Pancreas (tissue), 10 donors: ENCODE measurements at regions not wholly inside any gene's neighbourhood (a gene's known extent, or its start where the extent isn't known, plus 50 kb on each side); places are given as distances from the start of the nearest gene placed in this dataset.
A peak's percentile ranks its signal among the peaks of the same experiment; 100 is the strongest.

Source experiments
- ATAC-seq, 4 donors: fragments of 200-7000 bp; cut with Tn5 transposase; one replicate each; pipeline versions ENCODE4 v1.8.0 to v1.9.1; 2020; ENCODE audit warnings: mild to moderate bottlenecking in 4 of 4, moderate library complexity in 4 of 4
- DNase-seq, 6 donors: peaks; one replicate each; pipeline ENCODE4 v3.0.0-alpha.2; 2020
- FAIRE-seq: peaks from 2 replicates; lab custom pipeline; 2012; peaks lifted over from hg19 to GRCh38; lab: Jason Lieb, UNC
- H3K27ac ChIP-seq, 4 donors: fragments of 200-600 bp; sonication (generic); 1 replicate in 3 of 4; 2 replicates in 1 of 4; pipeline versions ENCODE4 v1.5.0 to v1.8.0; 2020
- H3K27me3 ChIP-seq, 4 donors: fragments of 200-600 bp; one replicate each; pipeline ENCODE4 v1.8.0; 2021
- H3K36me3 ChIP-seq, 3 donors: fragments of 200-600 bp; sonication (generic) in 1 of 3; one replicate each; pipeline versions ENCODE4 v1.5.0 to v1.8.0; 2020 to 2021
- H3K4me1 ChIP-seq, 3 donors: fragments of 200-600 bp; one replicate each; pipeline ENCODE4 v1.8.0; 2021
- H3K4me3 ChIP-seq, 4 donors: fragments of 200-600 bp; sonication (generic) in 2 of 4; one replicate each; pipeline versions ENCODE4 v1.5.0 to v1.8.0; 2020 to 2021
- H3K9me3 ChIP-seq, 4 donors: fragments of 200-600 bp; one replicate each; pipeline ENCODE4 v1.8.0; 2021
- CTCF ChIP-seq, 4 donors: fragments of 200-600 bp; sonication (generic) in 3 of 4; IDR thresholded peaks; one replicate each; pipeline versions ENCODE4 v1.5.0 to v1.8.0; 2021; ENCODE audit warnings: antibody characterized with exemption in 4 of 4
- WGBS, 2 donors: extraction: QIAGEN DNeasy Blood & Tissue Kit; methylation state at CpG; one replicate each; pipeline ENCODE4 v1.1.7; 2013; 5-methylcytosine and 5-hydroxymethylcytosine counted together
- intact Hi-C, 3 donors: fragments of 100-400 bp; cut with DNase I; formaldehyde crosslinking; loops; one replicate each; pipeline versions ENCODE4 v1.11.1 to v1.14.2; 2022
- donor health status: healthy with polysubstance abuse.
- donor health status: DM: no; HTN: no; CAD: no; lungs with moderate emphysema.
- donor health status: DM: no; HTN: no; CAD: no.
- donor health status: control.
- donor health status: control.
- donor health status: Bipolar disorder and iron deficiency.
- donor health status: DM: yes; HTN: yes; CAD: no.
- donor health status: DM: no; HTN: no; CAD: no.
- donor health status: DM: no; HTN: no; CAD: no.
- donor health status: DM: yes; HTN: yes; CAD: no.

- no peaks in the 10 kb centered on the region for H3K9me3 ChIP-seq
- no peaks in the 10 kb centered on the region for H3K27me3 ChIP-seq
- H3K4me3 ChIP-seq = no peak overlapping the region
- TF ChIP-seq CTCF (IDR thresholded peaks at IDR 0.05) = no peak
- no peaks in the 10 kb centered on the region for H3K4me1 ChIP-seq
- DNase-seq (no peak), FAIRE-seq (no peak), ATAC-seq (no peak)
- H3K36me3 ChIP-seq = no peaks in the 10 kb centered on the region
- WGBS, 2 donors = 81 to 86% methylated on average over 3 of the region's 3 CpGs
- H3K27ac ChIP-seq = no peak overlapping the region
- intact Hi-C loops = no loop called here
Measured at GRCh38 chr2:163351143-163351542, 384.7 kb downstream of the FIGN start.

- no peak for FAIRE-seq
- Histone ChIP-seq H3K36me3 (no peaks in the 10 kb centered on the region), H3K4me1 (no peaks in the 10 kb centered on the region), H3K9me3 (no peaks in the 10 kb centered on the region), H3K4me3 (peak overlapping the region in 1 of 4 donors; percentile 32), H3K27me3 (no peaks in the 10 kb centered on the region), H3K27ac (no peak overlapping the region)
- DNase-seq = no peak
- intact Hi-C loops = no loop called here
- ATAC-seq = peak; percentile 25 to 65 (median 48)
- no peak for TF ChIP-seq CTCF (IDR thresholded peaks at IDR 0.05)
- 68 to 72% methylated on average over 8 of the region's 8 CpGs for WGBS, 2 donors
Measured at GRCh38 chr2:163348857-163349380, 386.9 kb downstream of the FIGN start.

- Histone ChIP-seq H3K4me3 (peak overlapping the region in 2 of 4 donors; percentile 22 to 32), H3K4me1 (no peaks in the 10 kb centered on the region), H3K9me3 (no peaks in the 10 kb centered on the region), H3K27me3 (no peaks in the 10 kb centered on the region), H3K27ac (peak overlapping the region in 3 of 4 donors; percentile 19 to 20 (median 19)), H3K36me3 (no peaks in the 10 kb centered on the region)
- TF ChIP-seq CTCF (IDR thresholded peaks at IDR 0.05) = no peak
- ATAC-seq (peak; percentile 94 to 96 (median 94)), FAIRE-seq (no peak), DNase-seq (peak; percentile 52 to 80 (median 62))
- WGBS, 2 donors = 19 to 29% methylated on average over 36 to 46 of the region's 46 CpGs
- intact Hi-C loops = no loop called here
Measured at GRCh38 chr2:163347982-163348856, 387.6 kb downstream of the FIGN start.

GRCh38 chr2:163345795-163346573, 389.8 kb downstream of the FIGN start:
- WGBS, 2 donors = 5 to 6% methylated on average over 6 of the region's 6 CpGs
- intact Hi-C loops = no loop called here
- H3K9me3 ChIP-seq = no peaks in the 10 kb centered on the region
- no peaks in the 10 kb centered on the region for H3K4me1 ChIP-seq
- no peak overlapping the region for H3K4me3 ChIP-seq
- H3K36me3 ChIP-seq = no peaks in the 10 kb centered on the region
- FAIRE-seq = peak; percentile 98
- peak; percentile 55 to 69 (median 59) for TF ChIP-seq CTCF (IDR thresholded peaks at IDR 0.05)
- H3K27me3 ChIP-seq = no peaks in the 10 kb centered on the region
- DNase-seq = no peak
- ATAC-seq = peak in 3 of 4 donors; percentile 36 to 41 (median 41)
- H3K27ac ChIP-seq = no peak overlapping the region
